ENCODE measurements at regions not wholly inside any gene's neighbourhood (a gene's known extent, or its start where the extent isn't known, plus 50 kb on each side); places are given as distances from the start of the nearest gene placed in this dataset.

GRCh38 chr7:26616235-26616634 lies 248.2 kb downstream of the SKAP2 start:
- TF ChIP-seq POLR2A (IDR thresholded peaks at IDR 0.05; ENCODE audit: low read length), result no peak
- no peak for TF ChIP-seq GATA1 (IDR thresholded peaks at IDR 0.05; ENCODE audit: low read depth, low read length)

DNA sequence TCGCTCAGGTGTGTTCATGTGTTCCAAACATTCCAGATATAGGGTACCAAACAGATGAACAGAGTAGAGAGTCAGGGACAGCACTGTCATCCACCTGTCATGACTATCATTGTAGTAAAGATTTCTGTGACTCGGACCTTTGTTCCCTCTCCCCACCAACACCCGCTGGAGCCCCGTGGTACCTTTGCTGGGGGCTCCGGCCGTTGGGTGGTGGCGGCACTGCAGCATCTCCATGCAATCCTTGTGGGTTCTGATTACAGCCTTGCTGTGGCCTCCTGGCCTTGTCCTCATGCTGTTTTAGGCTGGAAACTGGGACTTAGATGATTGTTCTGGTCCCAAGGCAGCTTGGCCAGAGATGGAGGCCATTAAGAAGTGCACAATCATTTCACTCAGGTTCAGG lies 247.3 kb downstream of the SKAP2 start:
- DNase-seq, result no peak
- TF ChIP-seq GATA1 (IDR thresholded peaks at IDR 0.05; ENCODE audit: low read depth, low read length) (no peak), POLR2A (IDR thresholded peaks at IDR 0.05; ENCODE audit: low read length) (no peak)

More at GRCh38 chr7:26616235-26616634, 248.2 kb downstream of the SKAP2 start:
- DNase-seq, result no peak
